GM19240 (cell line): ENCODE measurements at regions not wholly inside any gene's neighbourhood (a gene's known extent, or its start where the extent isn't known, plus 50 kb on each side); places are given as distances from the start of the nearest gene placed in this dataset.

Source experiments
- DNase-seq: peaks from one replicate; pipeline ENCODE4 v3.0.0; 2011; ENCODE audit warnings: low spot score; ENCODE audit not compliant: insufficient read length

DNA sequence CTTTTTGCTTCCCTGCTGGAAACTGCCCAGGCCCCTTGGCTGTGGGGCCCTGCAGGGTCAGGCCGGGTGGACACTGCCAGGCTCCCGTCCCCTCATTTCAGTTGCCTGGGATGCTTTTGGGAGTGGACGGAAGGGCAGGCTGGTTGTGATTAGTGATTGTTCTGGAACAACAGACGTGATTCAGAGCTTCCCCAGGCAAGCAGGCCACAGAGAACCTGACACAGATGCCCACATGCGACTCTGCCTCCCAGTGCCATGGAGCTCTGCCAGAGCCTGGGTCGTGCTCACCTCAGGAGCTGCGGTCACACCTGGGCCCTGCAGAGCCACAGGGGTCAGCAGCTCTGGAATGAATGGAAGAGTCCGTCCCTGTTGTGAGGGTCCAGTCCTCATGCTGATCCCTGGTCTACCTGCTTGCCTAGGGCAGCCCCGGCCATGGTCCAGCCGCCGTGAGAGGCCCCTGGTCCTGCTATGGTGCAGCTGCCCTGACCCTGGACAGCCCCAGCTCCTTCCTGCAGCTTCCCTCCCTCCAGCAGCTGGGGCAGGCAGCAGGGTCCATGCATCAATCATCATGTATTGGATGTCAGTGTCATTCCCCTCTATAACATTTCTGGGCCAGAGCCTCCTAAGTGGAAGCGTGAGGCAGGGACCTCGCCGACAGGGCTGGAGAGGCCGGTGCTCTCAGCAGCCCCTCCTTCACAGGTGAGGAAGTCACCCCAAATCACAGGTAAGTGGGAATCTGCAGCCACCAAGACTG is 518.6 kb upstream of the MYT1L start:
- no peak for DNase-seq

DNA sequence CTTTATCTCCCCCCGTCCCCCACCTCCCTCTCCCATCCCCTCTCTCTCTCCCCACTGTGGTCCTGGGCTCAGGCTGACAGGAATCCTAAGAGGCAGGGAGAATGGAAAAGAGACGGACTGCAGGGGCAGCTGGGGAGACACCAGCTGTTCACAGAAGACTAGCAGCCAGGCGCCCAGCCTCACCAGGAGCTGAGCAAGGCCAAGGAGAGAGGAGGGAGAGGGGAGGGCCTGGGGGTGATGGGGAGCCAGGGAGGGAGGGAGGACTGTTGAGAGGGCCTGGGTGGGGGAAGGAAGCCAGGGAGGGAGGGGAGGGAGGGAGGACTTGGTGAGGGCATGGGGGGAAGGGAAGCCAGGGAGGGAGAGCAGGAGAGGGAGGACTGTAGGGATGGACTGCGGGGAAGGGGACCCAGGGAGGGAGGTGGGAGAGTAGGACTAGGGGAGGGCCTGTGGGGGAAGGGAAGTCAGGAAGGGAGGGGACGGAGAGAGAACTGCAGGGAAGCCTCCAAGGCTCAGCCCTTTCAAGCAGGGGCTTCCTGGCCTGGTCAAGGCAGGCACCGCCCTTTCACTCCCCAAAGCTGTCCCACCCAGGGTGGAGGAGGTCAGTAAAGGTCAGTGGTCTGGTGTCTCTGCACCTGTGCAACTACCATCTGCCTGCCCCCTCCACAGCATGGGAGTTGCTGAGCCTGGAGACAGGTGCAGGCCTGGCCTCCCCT is 517.7 kb upstream of the MYT1L start:
- DNase-seq: no peak

DNA sequence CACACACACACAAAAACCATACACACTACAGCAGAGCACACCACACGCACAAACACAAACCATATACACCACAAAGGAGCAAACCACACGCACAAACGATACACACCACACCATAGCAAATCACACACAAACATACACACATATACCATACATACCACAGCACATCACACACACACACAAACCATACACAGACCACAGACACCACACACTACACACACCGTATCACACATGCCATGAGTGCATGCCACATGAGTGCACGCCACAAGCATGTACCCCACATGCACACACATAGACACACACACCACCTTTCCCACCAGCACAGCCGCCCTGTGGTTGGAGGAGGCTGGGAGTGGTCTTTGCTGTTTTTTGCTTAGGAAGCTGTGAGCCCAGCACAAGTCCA is 517.1 kb upstream of the MYT1L start:
- DNase-seq: no peak

DNA sequence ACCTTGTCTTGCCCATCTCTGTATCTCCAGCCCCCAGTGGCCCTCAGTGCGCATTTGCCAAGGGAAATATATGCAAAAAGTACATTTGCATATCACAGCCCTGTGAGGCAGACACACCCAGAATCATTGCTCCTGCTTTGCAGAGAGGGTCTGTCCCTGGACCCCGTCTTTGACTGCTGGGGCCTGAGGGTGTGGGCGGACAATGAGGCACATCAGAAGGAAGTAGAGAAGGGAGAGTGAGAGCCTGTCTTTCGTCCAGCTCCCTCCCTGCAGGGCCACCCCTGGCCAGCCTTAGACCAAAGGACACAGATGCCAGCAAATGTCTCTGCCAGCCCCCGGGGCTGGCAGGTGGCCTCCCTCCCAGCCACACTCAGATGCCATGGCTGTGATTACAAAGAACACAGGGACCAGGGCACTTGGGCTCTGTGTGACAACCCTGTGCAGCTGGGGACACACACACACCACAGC is 516.2 kb upstream of the MYT1L start:
- DNase-seq: no peak

DNA sequence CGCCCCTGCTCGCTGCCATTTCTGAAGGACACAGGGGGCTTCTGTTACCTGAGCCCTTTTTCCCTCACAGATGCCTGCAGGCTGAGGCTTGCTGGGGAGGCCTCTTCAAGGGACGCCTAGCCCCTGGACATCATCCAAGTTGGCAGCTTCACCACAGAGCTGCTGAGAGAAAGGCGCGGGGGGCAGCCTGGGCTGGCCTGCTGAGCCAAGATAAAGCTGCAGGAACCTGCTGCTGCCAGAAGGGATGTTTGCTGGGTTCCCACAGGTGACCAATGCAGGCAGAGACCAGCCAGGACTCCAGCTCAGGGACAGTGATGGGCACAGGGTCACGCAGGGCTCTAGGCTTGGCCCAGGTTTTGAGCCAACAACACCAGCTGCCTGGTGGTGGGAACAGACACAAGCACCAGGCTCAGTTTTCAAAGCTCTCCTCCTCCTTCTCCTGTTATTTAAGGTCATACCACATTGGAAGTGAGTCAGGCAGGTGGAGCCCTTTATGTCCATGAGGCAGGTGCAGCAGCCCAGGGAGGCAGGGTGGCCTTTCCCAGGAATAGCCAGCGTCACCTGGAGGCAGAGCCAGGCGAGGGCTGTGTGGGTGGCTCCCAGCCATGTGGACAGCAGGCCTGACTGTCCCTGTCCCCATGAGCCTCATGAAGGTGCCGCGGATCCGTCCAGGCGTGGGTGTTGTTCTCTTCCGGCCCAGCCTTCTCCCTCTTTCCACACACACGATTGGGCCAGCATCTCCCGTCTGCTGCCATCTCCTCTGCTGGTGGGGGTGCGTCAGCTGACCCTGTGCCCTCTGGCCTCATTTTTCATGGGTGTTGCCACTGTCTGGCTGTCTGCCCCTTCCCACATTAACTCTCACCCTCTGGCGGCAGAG is 515.5 kb upstream of the MYT1L start:
- no peak for DNase-seq

DNA sequence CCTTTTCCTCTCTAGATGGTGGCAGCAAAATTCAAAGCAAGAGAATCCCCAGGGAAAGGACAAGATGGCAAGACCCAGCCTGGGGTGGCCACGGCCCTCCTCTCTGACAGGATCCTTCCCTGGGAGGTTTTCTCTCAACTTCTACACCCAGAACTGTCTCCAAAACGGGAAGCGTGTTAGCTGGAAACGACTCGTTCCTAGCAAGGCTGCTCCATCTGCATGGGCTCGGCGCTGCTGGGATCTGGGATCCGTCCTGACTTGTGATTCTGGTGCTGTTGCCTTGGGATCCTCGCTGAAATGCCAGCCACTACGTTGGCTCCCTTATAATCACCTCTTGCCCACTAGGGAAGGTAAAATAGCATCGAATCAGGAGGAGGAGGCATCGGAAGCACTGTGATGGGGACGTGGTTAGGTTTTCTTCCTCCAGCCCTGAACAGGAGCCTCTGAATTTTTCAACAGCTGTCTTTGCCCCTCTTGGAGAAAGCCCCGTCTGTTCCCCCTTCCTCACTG is 514.8 kb upstream of the MYT1L start:
- DNase-seq: no peak

DNA sequence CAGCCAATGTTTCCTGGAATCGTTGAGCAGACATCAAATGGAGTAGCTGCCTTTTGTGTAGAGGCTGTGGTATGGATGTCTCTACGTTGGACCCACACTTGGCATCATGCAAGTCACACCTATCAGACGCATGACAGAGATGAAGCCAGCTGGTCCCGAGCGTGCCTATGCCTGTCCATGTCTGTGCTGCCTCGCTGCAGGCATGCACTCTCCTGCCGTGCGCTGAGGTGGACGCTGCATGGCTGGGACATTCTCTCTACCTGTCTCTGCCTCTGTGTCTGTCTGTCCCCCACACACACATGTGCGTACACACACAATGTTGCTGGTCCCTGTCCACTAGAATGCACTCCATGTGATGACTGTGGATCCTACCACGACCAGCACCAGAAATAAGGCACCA is 514.2 kb upstream of the MYT1L start:
- no peak for DNase-seq

DNA sequence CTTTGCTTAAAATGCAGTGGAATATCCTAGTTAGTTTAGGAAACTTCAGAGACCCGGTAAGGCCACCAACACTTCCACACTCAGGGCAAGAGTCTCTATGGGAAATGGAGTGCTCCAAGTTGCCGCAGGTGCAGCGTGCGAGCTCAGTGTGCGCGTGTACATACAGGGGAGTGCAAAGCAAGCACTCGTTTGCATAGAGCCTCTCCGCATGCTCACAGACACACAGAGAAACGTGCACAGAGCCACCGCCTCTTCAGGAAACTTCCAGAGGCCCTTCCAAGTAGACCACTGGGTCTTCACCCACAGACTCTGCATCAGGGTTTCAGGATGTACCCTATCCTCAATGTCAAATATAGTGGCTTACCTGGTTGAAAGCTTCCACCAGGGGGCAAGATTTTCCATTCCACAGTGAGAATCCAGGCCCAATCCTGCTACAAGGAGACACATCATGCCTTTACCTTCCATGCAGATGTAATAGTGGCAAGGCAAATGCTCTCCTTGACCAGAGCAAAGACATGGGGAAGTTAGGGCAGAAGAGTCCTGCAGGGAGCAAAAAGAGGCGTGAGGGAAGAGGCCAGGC is 513.0 kb upstream of the MYT1L start:
- DNase-seq: no peak

DNA sequence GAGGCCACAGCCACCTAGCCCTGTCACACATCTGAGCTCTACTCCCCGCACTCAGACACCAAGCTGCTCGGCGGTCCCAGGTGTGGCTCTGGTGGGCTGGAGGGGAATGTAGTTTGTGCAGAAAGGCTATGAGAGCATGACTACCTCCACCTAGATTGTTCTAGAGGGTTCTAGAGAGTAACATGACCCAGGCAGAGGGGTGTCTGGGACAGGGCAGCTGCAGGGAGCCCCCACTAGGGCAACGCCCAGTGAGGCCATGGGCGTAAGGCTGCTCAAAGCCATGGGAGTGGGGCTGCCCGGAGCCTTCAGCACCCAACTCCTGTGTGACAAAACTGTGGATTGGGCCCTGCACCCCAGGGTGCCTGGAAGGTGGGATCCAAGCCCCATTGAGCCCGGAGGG is 511.4 kb upstream of the MYT1L start:
- DNase-seq: no peak

DNA sequence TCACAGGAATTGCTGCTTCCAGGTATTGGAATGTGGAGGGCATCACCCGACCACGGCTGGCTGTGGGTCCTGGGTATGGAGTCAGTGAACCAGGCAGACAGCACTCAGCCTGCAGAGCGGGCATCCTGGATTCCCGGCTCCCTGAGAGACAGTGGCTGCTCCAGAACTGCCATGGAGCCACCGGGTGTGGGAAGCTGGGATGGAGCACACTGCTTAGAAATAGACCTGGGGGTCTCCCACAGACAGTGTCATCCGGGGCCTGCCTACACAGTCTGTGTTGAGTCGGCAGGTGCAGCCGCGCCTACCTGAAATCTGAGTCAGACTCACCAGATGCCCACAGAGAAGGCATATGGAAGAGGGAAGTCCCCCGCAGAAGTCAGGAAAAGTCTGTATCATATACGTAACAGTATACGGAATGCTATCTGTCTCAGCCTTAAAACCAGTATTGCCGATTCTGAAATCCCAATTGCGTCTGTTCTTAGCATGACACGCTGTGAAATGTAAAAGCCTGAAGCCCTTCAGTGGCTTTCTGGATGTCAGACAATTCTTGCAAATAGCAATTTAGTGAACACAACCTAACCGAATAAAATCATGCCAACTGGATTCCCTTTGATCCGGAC is 509.7 kb upstream of the MYT1L start:
- no peak for DNase-seq

DNA sequence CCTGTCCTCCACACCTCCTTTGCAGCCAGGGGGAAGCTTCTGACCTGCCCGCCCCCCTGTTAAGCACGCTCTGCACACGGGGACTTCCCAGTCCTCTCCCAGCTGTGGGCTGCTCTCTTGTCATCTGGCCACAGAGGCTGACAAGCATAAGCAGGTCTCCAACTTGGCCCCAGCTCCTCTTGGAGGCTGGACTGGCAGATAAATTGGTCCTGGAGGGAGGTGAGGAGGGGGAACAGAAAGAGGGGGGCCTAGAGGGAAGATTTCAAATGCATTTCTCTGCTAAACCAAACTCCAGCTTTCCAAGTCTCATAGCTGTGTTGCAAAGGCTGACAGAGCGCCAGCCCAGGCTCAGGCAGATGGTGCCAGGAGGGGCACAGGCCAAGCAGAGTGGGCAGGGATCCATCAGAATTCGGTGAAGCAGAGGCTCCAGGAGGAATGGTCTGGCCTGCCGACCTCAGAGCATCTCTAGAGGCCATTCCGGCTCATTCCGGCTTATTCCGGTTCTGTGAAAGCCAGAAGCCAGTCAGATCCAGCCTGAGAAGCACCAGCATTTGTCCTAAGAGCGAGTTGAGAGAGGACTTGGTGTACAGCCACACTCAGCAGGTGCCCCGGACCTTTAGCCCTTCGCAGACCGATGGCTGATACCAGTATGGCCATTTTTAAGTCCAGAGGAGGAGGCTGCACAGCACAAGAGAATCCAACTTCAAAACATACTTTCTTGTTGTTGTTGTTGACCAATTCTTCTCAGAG is 508.9 kb upstream of the MYT1L start:
- DNase-seq: no peak

DNA sequence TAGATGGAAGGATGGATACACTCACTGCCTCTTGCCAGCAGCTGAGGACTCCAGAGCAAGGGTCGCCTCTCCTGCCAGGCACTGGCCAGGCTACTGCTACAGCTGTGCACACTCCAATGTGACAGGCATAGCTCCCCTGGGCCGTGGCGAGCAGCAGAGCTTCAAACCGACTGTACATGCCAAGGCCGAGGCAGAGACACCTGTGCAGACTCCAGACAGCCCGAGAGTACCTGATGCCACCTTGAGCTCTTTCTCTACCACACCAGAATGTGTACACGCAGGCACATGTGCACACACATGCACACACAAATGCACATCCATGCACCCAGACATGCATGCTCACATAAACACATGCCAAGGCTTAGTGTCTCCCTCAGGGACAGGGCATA is 508.3 kb upstream of the MYT1L start:
- no peak for DNase-seq

DNA sequence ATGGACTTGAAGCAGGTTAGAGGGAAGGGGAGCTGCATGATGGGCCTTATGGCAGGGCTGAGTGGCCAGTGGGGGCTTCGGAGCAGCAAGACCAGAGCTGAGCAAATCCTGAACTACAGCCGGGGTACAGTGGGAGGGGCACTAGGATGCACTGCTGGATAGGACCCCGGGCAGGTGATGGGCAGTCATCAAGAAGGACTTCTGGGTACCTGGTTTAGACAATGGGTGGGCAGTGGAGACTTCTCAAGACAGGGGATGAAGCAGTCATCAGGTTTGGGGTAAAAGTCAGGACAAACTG is 507.4 kb upstream of the MYT1L start:
- no peak for DNase-seq

DNA sequence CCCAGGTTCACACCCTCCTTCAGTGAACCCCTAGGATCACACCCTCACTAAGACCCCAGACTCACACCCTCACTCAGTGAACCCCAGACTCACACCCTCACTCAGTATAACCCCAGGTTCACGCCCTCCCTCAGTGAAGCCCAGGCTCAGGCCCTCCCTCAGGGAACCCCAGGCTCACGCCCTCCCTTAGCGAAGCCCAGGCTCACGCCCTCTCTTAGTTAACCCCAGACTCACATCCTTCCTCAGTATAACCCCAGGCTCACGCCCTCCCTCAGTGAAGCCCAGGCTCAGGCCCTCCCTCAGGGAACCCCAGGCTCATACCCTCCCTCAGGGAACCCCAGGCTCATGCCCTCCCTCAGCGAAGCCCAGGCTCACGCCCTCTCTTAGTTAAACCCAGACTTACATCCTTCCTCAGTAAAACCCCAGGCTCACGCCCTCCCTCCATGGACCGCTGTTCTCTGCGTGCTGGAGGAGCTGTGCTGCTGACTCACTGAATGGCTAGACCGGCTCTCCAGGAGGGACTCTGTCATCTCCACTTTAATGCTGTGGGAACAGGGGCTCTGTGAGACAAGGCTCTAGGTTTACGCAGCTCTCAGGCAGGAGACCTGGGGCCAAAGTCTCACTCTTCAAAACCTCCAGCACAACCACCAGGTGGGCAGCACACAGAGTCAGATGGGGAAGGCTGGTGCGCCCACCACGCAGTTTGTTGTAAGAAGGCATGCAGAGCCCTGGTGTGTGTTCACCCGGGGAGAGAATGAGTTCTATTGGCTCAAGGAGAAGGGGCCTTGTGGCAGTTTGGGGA is 506.9 kb upstream of the MYT1L start:
- no peak for DNase-seq

DNA sequence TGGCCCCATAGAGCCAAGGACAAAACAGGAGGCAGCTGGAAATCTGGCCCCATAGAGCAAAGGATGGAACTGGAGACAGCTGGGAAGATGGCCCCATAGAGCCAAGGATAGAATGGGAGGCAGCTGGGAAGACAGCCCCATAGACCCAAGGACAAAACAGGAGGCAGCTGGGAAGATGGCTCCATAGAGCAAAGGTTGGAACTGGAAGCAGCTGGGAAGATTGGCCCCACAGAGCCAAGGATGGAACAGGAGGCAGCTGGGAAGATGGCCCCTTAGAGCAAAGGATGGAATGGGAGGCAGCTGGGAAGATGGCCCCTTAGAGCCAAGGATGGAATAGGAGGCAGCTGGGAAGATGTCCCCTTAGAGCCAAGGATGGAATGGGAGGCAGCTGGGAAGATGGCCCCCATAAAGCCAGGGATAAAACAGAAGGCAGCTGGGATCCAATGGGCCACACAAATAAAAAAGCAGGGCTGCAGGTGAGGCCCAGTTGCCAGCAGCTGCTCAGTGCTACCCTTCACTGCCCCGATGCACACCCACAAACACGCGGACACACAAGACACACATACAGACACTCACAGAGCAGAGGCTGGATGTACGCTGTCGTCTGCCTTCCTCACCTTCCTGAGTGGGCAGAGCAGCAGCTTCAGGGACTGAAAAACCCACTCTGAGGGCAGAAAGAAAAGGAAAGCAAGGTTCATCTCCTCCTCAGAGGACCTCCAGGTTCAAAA is 505.4 kb upstream of the MYT1L start:
- DNase-seq: no peak

DNA sequence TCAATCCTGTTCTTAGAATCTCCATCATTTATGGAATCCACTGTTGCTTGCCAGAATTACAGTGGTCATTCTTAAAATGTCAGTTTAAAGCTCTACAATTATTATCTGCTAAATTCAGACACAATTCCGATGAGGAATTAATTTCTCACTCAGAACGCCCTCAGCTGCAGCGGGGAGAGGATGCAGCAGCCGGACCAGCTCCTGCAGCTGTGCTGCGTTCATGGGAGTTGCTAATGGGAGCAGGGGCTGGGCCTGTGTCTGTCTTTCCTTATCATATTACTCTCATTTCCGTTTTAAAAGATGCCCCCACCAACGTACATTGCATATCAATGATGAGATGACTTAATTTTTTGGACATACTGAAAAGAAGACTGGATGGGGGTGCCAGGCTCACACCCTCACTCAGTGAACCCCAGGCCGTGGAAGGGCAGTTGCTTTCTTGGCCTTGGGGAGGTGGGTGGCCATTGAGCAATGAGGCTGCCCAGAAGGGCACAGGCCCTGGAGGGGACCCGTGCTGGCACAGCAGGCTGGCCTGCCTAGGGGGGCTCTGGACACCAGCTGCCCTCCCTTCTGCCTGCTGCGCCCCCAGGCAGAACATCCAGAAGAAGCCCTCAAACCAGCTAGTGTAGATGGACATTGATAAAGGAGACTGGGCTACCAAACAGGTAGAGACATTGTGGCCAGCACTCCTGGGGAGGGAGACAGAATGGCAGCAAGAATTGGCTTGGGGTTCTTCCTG is 503.6 kb upstream of the MYT1L start:
- no peak for DNase-seq

DNA sequence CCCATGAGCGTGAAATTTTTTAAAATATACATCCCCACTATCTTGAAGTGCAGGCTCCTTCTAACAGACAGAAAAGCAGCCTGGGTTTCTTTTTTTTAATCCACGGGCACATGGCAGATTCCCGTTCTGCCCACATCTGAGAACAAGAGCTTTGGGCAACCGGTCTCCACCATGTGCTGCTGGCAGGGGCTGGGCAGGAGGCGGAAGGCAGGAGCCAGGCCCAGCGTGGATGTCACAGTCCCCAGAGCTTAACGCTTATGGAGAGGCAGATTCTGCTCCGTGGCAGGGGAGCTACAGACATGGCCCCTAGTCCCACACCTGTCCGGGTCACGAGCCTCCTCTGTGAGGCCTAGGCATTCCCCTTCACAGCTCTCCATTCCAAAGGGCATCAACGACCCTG is 503.0 kb upstream of the MYT1L start:
- DNase-seq: no peak

DNA sequence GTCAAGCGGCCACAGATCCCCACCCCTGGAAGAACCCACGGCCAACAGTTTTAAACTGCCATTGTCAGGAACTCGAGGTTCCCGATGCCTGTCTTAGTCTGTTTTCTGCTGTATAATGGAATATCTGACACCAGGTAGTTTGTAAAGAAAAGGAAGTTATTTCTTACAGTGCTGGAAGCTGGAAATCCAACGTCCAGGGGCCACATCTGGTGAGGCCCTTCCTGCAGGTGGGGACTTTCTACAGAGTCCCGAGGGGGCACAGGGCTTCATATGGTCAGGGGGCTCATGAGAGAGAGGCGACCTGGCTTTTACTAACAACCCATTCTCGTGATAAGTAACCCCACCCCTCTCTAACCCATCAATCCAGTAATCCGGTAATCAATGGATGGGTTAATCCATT is 501.6 kb upstream of the MYT1L start:
- DNase-seq: no peak
